H9 (cell line): ENCODE measurements at regions not wholly inside any gene's neighbourhood (a gene's known extent, or its start where the extent isn't known, plus 50 kb on each side); places are given as distances from the start of the nearest gene placed in this dataset.

ENCODE experiments used
- DNase-seq: peaks from one replicate; pipeline ENCODE4 v3.0.0-alpha.2; 2017
- H2AFZ ChIP-seq: one replicate; pipeline ENCODE4 v1.6.1; 2013; ENCODE audit warnings: mild to moderate bottlenecking, low read length, control low read depth, moderate library complexity
- H2AK5ac ChIP-seq: 2 replicates; pipeline ENCODE4 v1.6.1; 2013; ENCODE audit warnings: low read length, control low read depth, mixed read lengths; ENCODE audit not compliant: insufficient read length
- H2BK120ac ChIP-seq: one replicate; pipeline ENCODE4 v1.6.1; 2013; ENCODE audit warnings: low read depth, mild to moderate bottlenecking, low read length, control low read depth, inconsistent platforms; ENCODE audit not compliant: poor library complexity, severe bottlenecking
- H2BK12ac ChIP-seq: 2 replicates; pipeline ENCODE4 v1.6.1; 2013; ENCODE audit warnings: low read length, control low read depth, mixed read lengths, low read depth; ENCODE audit not compliant: insufficient read length
- H2BK15ac ChIP-seq: 2 replicates; pipeline ENCODE4 v1.6.1; 2013; ENCODE audit warnings: low read depth, low read length, control low read depth
- H2BK20ac ChIP-seq: one replicate; pipeline ENCODE4 v1.6.1; 2013; ENCODE audit warnings: low read depth, mild to moderate bottlenecking, low read length, control low read depth, inconsistent platforms; ENCODE audit not compliant: poor library complexity, severe bottlenecking
- H2BK5ac ChIP-seq: 2 replicates; pipeline ENCODE4 v1.6.1; 2013; ENCODE audit warnings: low read length, control low read depth, mixed read lengths; ENCODE audit not compliant: insufficient read length
- H3K14ac ChIP-seq: 2 replicates; pipeline ENCODE4 v1.6.1; 2013; ENCODE audit warnings: low read length, control low read depth; ENCODE audit not compliant: insufficient read depth
- H3K18ac ChIP-seq: 2 replicates; pipeline ENCODE4 v1.6.1; 2013; ENCODE audit warnings: low read depth, mild to moderate bottlenecking, mixed read lengths, low read length, control low read depth; ENCODE audit not compliant: insufficient read length
- H3K23ac ChIP-seq: 2 replicates; pipeline ENCODE4 v1.6.1; 2013; ENCODE audit warnings: low read length, control low read depth, mixed read lengths, low read depth; ENCODE audit not compliant: insufficient read length
- H3K23me2 ChIP-seq: 2 replicates; pipeline ENCODE4 v1.6.1; 2013; ENCODE audit warnings: low read depth, mild to moderate bottlenecking, mixed read lengths, low read length, control low read depth; ENCODE audit not compliant: insufficient read length, poor library complexity, severe bottlenecking
- H3K27ac ChIP-seq: 2 replicates; pipeline ENCODE4 v1.5.1; 2013; ENCODE audit warnings: low read length, control low read depth, mixed read lengths, low read depth; ENCODE audit not compliant: insufficient read length
- H3K27me3 ChIP-seq: 2 replicates; pipeline ENCODE4 v1.6.1; 2013; ENCODE audit warnings: low read length, control low read depth, inconsistent platforms; ENCODE audit not compliant: insufficient read depth
- H3K4ac ChIP-seq: 2 replicates; pipeline ENCODE4 v1.6.1; 2013; ENCODE audit warnings: low read depth, mild to moderate bottlenecking, control low read depth, inconsistent platforms, low read length, moderate library complexity
- H3K4me1 ChIP-seq: 2 replicates; pipeline ENCODE4 v1.6.1; 2013; ENCODE audit warnings: low read length, control low read depth, inconsistent platforms; ENCODE audit not compliant: insufficient read depth
- H3K4me2 ChIP-seq: 2 replicates; pipeline ENCODE4 v1.6.1; 2013; ENCODE audit warnings: low read length, control low read depth, mixed read lengths; ENCODE audit not compliant: insufficient read length, insufficient read depth
- H3K56ac ChIP-seq: 2 replicates; pipeline ENCODE4 v1.6.1; 2013; ENCODE audit warnings: low read depth, mild to moderate bottlenecking, mixed read lengths, low read length, control low read depth; ENCODE audit not compliant: insufficient read length
- H3K79me1 ChIP-seq: 2 replicates; pipeline ENCODE4 v1.6.1; 2013; ENCODE audit warnings: low read depth, mild to moderate bottlenecking, moderate library complexity, low read length, control low read depth, inconsistent platforms; ENCODE audit not compliant: insufficient read depth, poor library complexity, severe bottlenecking
- H3K79me2 ChIP-seq: 2 replicates; pipeline ENCODE4 v1.6.1; 2013; ENCODE audit warnings: low read length, control low read depth, inconsistent platforms; ENCODE audit not compliant: insufficient read depth
- H3K9ac ChIP-seq: 2 replicates; pipeline ENCODE4 v1.6.1; 2013; ENCODE audit warnings: low read length, control low read depth, mixed read lengths; ENCODE audit not compliant: insufficient read length; ENCODE audit errors: extremely low read depth
- H3K9me3 ChIP-seq: one replicate; pipeline ENCODE4 v1.6.1; 2013; ENCODE audit warnings: low read depth, low read length, inconsistent platforms; ENCODE audit not compliant: control insufficient read depth
- H3T11ph ChIP-seq: one replicate; pipeline ENCODE4 v1.6.1; 2013; ENCODE audit warnings: mild to moderate bottlenecking, low read length, control low read depth, inconsistent platforms
- H4K20me1 ChIP-seq: one replicate; pipeline ENCODE4 v1.6.1; 2013; ENCODE audit not compliant: control insufficient read depth, insufficient read length, insufficient read depth
- H4K5ac ChIP-seq: 2 replicates; pipeline ENCODE4 v1.6.1; 2013; ENCODE audit warnings: low read depth, mild to moderate bottlenecking, mixed read lengths, low read length, control low read depth; ENCODE audit not compliant: insufficient read length
- H4K8ac ChIP-seq: replicated peaks from 2 replicates; pipeline ENCODE4 v1.6.1; 2013; ENCODE audit warnings: low read length, control low read depth, mixed read lengths, low read depth; ENCODE audit not compliant: insufficient read length
- H4K91ac ChIP-seq: 2 replicates; pipeline ENCODE4 v1.6.1; 2013; ENCODE audit warnings: low read depth, mild to moderate bottlenecking, moderate library complexity, mixed read lengths, low read length, control low read depth; ENCODE audit not compliant: insufficient read length
- H3K27ac Mint-ChIP-seq, 3 experiments: 2 replicates in 2 of 3; 3 replicates in 1 of 3; pipeline ENCODE4 v1.8.0; 2020 to 2021; ENCODE audit warnings: mixed read lengths in 3 of 3, mild to moderate bottlenecking in 1 of 3, moderate library complexity in 1 of 3
- H3K27me3 Mint-ChIP-seq: 2 replicates; pipeline ENCODE4 v1.8.0; 2021; ENCODE audit warnings: low read depth, mild to moderate bottlenecking, moderate library complexity, mixed read lengths
- H3K36me3 Mint-ChIP-seq, 3 experiments: 2 replicates in 2 of 3; 3 replicates in 1 of 3; pipeline ENCODE4 v1.8.0; 2020 to 2021; ENCODE audit warnings: low read depth in 3 of 3, mixed read lengths in 3 of 3; ENCODE audit not compliant: insufficient read depth in 1 of 3
- H3K4me1 Mint-ChIP-seq, 2 experiments: 2 replicates each; pipeline ENCODE4 v1.8.0; 2020; ENCODE audit warnings: mixed read lengths in 2 of 2
- H3K4me3 Mint-ChIP-seq, 2 experiments: 2 replicates in 1 of 2; 3 replicates in 1 of 2; pipeline ENCODE4 v1.8.0; 2020 to 2021; ENCODE audit warnings: mild to moderate bottlenecking in 2 of 2, mixed read lengths in 2 of 2, moderate library complexity in 1 of 2
- H3K9me3 Mint-ChIP-seq, 2 experiments: 2 replicates in 1 of 2; 3 replicates in 1 of 2; pipeline ENCODE4 v1.8.0; 2020; ENCODE audit warnings: mild to moderate bottlenecking in 2 of 2, mixed read lengths in 2 of 2, moderate library complexity in 1 of 2
- CTCF ChIP-seq: fragments of 200-600 bp; sonication (generic); conservative IDR thresholded peaks from 3 replicates; pipeline ENCODE4 v1.8.0; 2021; ENCODE audit warnings: antibody characterized with exemption, mild to moderate bottlenecking
- WGBS: extraction: QIAGEN DNeasy Blood & Tissue Kit; methylation state at CpG from one replicate; pipeline ENCODE4 v1.1.7; 2013; ENCODE audit warnings: missing lambda C conversion rate, low lambda C conversion rate, mixed read lengths; ENCODE audit not compliant: insufficient read length; ENCODE audit errors: extremely low coverage; 5-methylcytosine and 5-hydroxymethylcytosine counted together

- H3K36me3 Mint-ChIP-seq: no peaks in the 10 kb centered on the region
- H3K4me3 Mint-ChIP-seq: no peak overlapping the region
- Histone ChIP-seq H3K27me3 (no peaks in the 10 kb centered on the region), H4K91ac (no peak overlapping the region), H3K56ac (no peak overlapping the region), H4K20me1 (no peaks in the 10 kb centered on the region), H2AK5ac (no peak overlapping the region), H2BK120ac (no peak overlapping the region), H2BK5ac (no peak overlapping the region), H3K79me1 (no peaks in the 10 kb centered on the region), H2AFZ (no peak overlapping the region), H2BK15ac (no peak overlapping the region), H3K9me3 (no peaks in the 10 kb centered on the region), H3T11ph (no peak overlapping the region), H3K79me2 (0 out of 2 replicates have a peak, but pooled peaks cover 1% of the 10 kb centered on the region), H3K14ac (no peak overlapping the region), H2BK20ac (no peak overlapping the region), H3K4ac (no peak overlapping the region), H3K9ac (no peak overlapping the region), H3K23ac (no peak overlapping the region), H4K5ac (no peak overlapping the region), H3K4me1 (no peaks in the 10 kb centered on the region), H3K18ac (no peak overlapping the region), H3K4me2 (no peak overlapping the region), H4K8ac (no peak overlapping the region), H3K27ac (no peak overlapping the region), H2BK12ac (no peak overlapping the region), H3K23me2 (no peaks in the 10 kb centered on the region)
- no peaks in the 10 kb centered on the region for H3K27me3 Mint-ChIP-seq
- WGBS: no CpG with 5 or more reads among the region's 3 CpGs
- no peaks in the 10 kb centered on the region for H3K4me1 Mint-ChIP-seq
- TF ChIP-seq CTCF: no peak
- no peak for DNase-seq
- H3K27ac Mint-ChIP-seq: no peak overlapping the region
- H3K9me3 Mint-ChIP-seq: peaks cover 5 to 11% of the 10 kb centered on the region in 2 experiments
Observed at GRCh38 chr6:98433325-98434056, 400.9 kb upstream of the POU3F2 start.
